ENCODE measurements at regions not wholly inside any gene's neighbourhood (a gene's known extent, or its start where the extent isn't known, plus 50 kb on each side); places are given as distances from the start of the nearest gene placed in this dataset.

DNA sequence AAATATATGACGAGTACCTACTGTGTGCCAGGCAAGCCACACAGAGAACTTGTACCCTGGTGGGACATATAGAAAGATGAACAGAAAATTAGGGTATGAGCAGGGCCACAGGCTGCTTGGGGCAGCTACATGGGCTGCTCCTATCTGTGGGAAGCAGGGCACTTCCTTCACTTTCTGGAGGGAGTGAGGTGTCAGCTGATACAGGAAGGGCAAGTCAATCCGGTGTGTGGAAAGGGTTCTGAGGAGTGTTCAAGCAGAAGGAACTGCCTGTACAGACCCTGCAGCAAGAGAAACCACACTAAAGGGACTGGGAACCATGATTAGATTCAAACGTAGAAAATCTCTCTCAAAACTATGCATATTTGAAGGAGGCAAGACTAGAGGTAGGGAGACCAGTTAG lies 58.6 kb upstream of the BCL11A start:
- WGBS, 2 experiments (ENCODE audit: low coverage in 1 of 2, low lambda C conversion rate in 2 of 2, missing lambda C conversion rate in 2 of 2) = 16 to 17% methylated on average over 3 of the region's 3 CpGs
- no peak overlapping the region for H3K27ac ChIP-seq
- peaks cover 7% of the 10 kb centered on the region; the same call in 1 of the 2 replicates for H3K27me3 ChIP-seq (replicated peaks; ENCODE audit: insufficient read depth)
- H3F3A ChIP-seq (ENCODE audit: insufficient read depth) = no peaks in the 10 kb centered on the region
- H3K9me3 ChIP-seq (ENCODE audit: low read depth) = no peaks in the 10 kb centered on the region
- H3K79me2 ChIP-seq (ENCODE audit: insufficient read depth) = no peaks in the 10 kb centered on the region
- H3K4me1 ChIP-seq (ENCODE audit: insufficient read depth) = no peaks in the 10 kb centered on the region
- H2AFZ ChIP-seq = no peak overlapping the region
- DNase-seq = no peak
- TF ChIP-seq EZH2 (IDR thresholded peaks at IDR 0.05; ENCODE audit: insufficient read depth, poor library complexity, severe bottlenecking) (no peak), EZH2phosphoT487 (IDR thresholded peaks at IDR 0.05; ENCODE audit: insufficient read depth, low read depth) (no peak)
- H3K36me3 ChIP-seq (ENCODE audit: low read depth) = no peaks in the 10 kb centered on the region
- no peak overlapping the region for H3K4me2 ChIP-seq (ENCODE audit: unreplicated experiment)
- H3K9me2 ChIP-seq (ENCODE audit: insufficient read depth) = no peaks in the 10 kb centered on the region
- no peak overlapping the region for H3K4me3 ChIP-seq
- in situ Hi-C loops (cut with MboI) = no loop called here
- no peak overlapping the region for H3K9ac ChIP-seq
- no peaks in the 10 kb centered on the region for H4K20me1 ChIP-seq (ENCODE audit: insufficient read depth)

DNA sequence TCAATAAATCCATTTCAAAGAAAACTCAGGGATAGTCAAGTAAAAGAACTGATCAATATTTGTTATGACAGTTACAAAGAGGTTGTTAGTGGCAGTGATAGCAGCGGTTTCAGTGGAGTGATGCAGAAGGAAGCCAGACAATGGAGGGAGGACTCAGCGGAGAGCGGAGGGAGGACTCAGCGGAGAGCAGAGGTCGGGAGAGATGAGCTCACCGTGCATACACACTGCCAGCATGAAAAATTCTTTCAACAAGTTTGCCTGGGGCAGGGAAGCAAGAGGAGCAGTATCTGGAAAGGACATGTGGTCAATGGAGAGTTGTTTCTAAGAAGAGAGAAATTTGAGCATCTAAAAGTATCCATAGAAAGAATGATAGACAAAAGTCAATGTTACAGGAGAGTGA lies 60.9 kb upstream of the BCL11A start:
- 57 to 64% methylated on average over 6 of the region's 6 CpGs for WGBS, 2 experiments (ENCODE audit: low coverage in 1 of 2, low lambda C conversion rate in 2 of 2, missing lambda C conversion rate in 2 of 2)
- Histone ChIP-seq H3F3A (ENCODE audit: insufficient read depth) (no peaks in the 10 kb centered on the region), H3K9me2 (ENCODE audit: insufficient read depth) (no peaks in the 10 kb centered on the region), H3K9me3 (ENCODE audit: low read depth) (no peaks in the 10 kb centered on the region), H4K20me1 (ENCODE audit: insufficient read depth) (no peaks in the 10 kb centered on the region), H3K4me3 (no peak overlapping the region), H2AFZ (no peak overlapping the region), H3K27me3 (replicated peaks; ENCODE audit: insufficient read depth) (peaks cover 4% of the 10 kb centered on the region; the same call in 1 of the 2 replicates), H3K79me2 (ENCODE audit: insufficient read depth) (no peaks in the 10 kb centered on the region), H3K9ac (no peak overlapping the region), H3K36me3 (ENCODE audit: low read depth) (no peaks in the 10 kb centered on the region), H3K27ac (no peak overlapping the region), H3K4me1 (ENCODE audit: insufficient read depth) (no peaks in the 10 kb centered on the region), H3K4me2 (ENCODE audit: unreplicated experiment) (no peak overlapping the region)
- DNase-seq = no peak
- in situ Hi-C loops (cut with MboI) = no loop called here
- TF ChIP-seq EZH2 (IDR thresholded peaks at IDR 0.05; ENCODE audit: insufficient read depth, poor library complexity, severe bottlenecking) (no peak), EZH2phosphoT487 (IDR thresholded peaks at IDR 0.05; ENCODE audit: insufficient read depth, low read depth) (no peak)

DNA sequence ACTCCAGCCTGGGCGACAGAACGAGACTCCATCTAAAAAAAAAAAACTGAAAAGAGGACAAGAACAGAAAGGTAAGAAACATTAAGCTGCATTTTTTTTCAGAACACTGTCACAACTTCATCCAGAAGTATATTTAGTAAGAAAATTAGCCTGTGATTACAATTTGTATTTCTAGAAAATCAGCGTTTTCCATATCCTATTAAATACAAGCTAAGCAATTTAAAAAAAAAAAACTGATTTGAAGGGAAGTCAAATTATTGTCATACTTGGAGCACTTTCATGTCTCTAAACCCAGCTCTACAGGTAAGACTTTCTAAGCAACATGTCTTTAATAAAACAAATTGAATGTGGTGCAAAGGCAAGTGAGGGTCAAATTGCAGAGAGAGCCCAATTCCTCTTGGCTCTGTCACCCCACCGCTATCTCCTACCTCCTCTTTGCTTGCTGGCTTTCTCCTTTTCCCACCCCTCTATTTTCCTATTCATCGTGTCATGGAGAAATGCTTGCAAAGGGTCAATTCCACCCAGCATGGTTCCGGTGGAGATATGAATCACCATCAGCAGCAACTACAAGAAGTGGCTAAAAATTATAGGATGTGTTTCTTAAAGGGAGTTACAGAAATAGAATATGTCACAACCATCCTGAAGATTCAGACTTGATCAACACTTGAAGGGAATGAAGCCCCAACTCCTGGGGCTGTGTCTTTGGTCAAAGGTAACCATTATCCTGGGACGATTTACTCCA lies 68.4 kb upstream of the BCL11A start:
- H3K4me3 ChIP-seq = no peak overlapping the region
- no peaks in the 10 kb centered on the region for H4K20me1 ChIP-seq (ENCODE audit: insufficient read depth)
- no peak overlapping the region for H3K9ac ChIP-seq
- H3K36me3 ChIP-seq (ENCODE audit: low read depth) = no peaks in the 10 kb centered on the region
- 42 to 44% methylated on average over 7 of the region's 7 CpGs for WGBS, 2 experiments (ENCODE audit: low coverage in 1 of 2, low lambda C conversion rate in 2 of 2, missing lambda C conversion rate in 2 of 2)
- no peaks in the 10 kb centered on the region for H3K9me3 ChIP-seq (ENCODE audit: low read depth)
- TF ChIP-seq EZH2 (IDR thresholded peaks at IDR 0.05; ENCODE audit: insufficient read depth, poor library complexity, severe bottlenecking) (no peak), EZH2phosphoT487 (IDR thresholded peaks at IDR 0.05; ENCODE audit: insufficient read depth, low read depth) (no peak)
- no peaks in the 10 kb centered on the region; the same call in 1 of the 2 replicates for H3K27me3 ChIP-seq (replicated peaks; ENCODE audit: insufficient read depth)
- no peaks in the 10 kb centered on the region for H3K9me2 ChIP-seq (ENCODE audit: insufficient read depth)
- H3F3A ChIP-seq (ENCODE audit: insufficient read depth) = no peaks in the 10 kb centered on the region
- no peaks in the 10 kb centered on the region for H3K4me1 ChIP-seq (ENCODE audit: insufficient read depth)
- DNase-seq = no peak
- H2AFZ ChIP-seq = no peak overlapping the region
- H3K4me2 ChIP-seq (ENCODE audit: unreplicated experiment) = no peak overlapping the region
- no peak overlapping the region for H3K27ac ChIP-seq
- in situ Hi-C loops (cut with MboI) = no loop called here
- no peaks in the 10 kb centered on the region for H3K79me2 ChIP-seq (ENCODE audit: insufficient read depth)

DNA sequence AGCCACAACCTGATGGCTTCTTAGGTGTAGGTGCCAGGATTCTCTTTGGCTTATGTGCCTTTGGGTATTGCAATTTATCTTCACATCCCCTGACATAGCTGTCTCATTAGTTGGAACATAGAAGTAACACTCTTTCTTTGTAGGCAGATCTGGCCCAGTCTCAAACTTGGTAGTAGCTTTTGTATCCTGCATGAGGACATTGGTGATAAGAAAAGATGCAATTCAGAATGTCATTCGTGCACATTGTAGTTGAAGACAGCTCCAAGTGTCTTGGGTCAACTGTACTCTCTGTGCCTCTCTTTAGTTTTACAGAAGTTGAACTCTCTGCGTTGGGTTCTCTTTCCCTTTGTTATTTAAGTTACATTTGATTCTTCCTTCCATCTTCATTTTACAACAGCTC lies 69.6 kb upstream of the BCL11A start:
- 22 to 26% methylated on average over 2 of the region's 2 CpGs for WGBS, 2 experiments (ENCODE audit: low coverage in 1 of 2, low lambda C conversion rate in 2 of 2, missing lambda C conversion rate in 2 of 2)
- no peaks in the 10 kb centered on the region for H3K36me3 ChIP-seq (ENCODE audit: low read depth)
- H2AFZ ChIP-seq = no peak overlapping the region
- H3K4me1 ChIP-seq (ENCODE audit: insufficient read depth) = no peaks in the 10 kb centered on the region
- H3K9me3 ChIP-seq (ENCODE audit: low read depth) = no peaks in the 10 kb centered on the region
- no peak overlapping the region for H3K27ac ChIP-seq
- no peak overlapping the region for H3K9ac ChIP-seq
- H3F3A ChIP-seq (ENCODE audit: insufficient read depth) = no peaks in the 10 kb centered on the region
- no peaks in the 10 kb centered on the region for H4K20me1 ChIP-seq (ENCODE audit: insufficient read depth)
- no peaks in the 10 kb centered on the region for H3K79me2 ChIP-seq (ENCODE audit: insufficient read depth)
- TF ChIP-seq EZH2phosphoT487 (IDR thresholded peaks at IDR 0.05; ENCODE audit: insufficient read depth, low read depth) (no peak), EZH2 (IDR thresholded peaks at IDR 0.05; ENCODE audit: insufficient read depth, poor library complexity, severe bottlenecking) (no peak)
- H3K4me2 ChIP-seq (ENCODE audit: unreplicated experiment) = no peak overlapping the region
- H3K9me2 ChIP-seq (ENCODE audit: insufficient read depth) = no peaks in the 10 kb centered on the region
- in situ Hi-C loops (cut with MboI) = no loop called here
- peaks cover 3% of the 10 kb centered on the region; the same call in 1 of the 2 replicates for H3K27me3 ChIP-seq (replicated peaks; ENCODE audit: insufficient read depth)
- no peak overlapping the region for H3K4me3 ChIP-seq
- DNase-seq = no peak
